Keratinocyte (primary cell): ENCODE measurements at regions not wholly inside any gene's neighbourhood (a gene's known extent, or its start where the extent isn't known, plus 50 kb on each side); places are given as distances from the start of the nearest gene placed in this dataset.

Experiments used
- CTCF ChIP-seq, 3 experiments: IDR thresholded peaks in 1 of 3; conservative IDR thresholded peaks in 1 of 3; optimal IDR thresholded peaks in 1 of 3; 2 replicates in 2 of 3; 3 replicates in 1 of 3; pipeline versions ENCODE3 to v1.5.1; 2011; ENCODE audit warnings: low read length in 3 of 3, mild to moderate bottlenecking in 3 of 3, moderate library complexity in 2 of 3, control low read depth in 1 of 3, inconsistent platforms in 1 of 3; ENCODE audit not compliant: insufficient read depth in 2 of 3; ENCODE audit errors: extremely low read depth in 1 of 3
- EZH2 ChIP-seq: IDR thresholded peaks from one replicate; pipeline ENCODE4 v1.6.1; 2012; ENCODE audit warnings: inconsistent platforms, mild to moderate bottlenecking, low read length, moderate library complexity

- TF ChIP-seq EZH2: no peak
- TF ChIP-seq CTCF (optimal IDR thresholded peaks at IDR 0.05 in 1 of 3, IDR thresholded peaks at IDR 0.05 in 1 of 3, conservative IDR thresholded peaks at IDR 0.05 in 1 of 3; ENCODE audit: extremely low read depth in 1 of 3, insufficient read depth in 2 of 3, low read length in 3 of 3): no peak
Measured at GRCh38 chr19:28012361-28012760, 1200.6 kb downstream of the UQCRFS1 start.
